ENCODE measurements at regions not wholly inside any gene's neighbourhood (a gene's known extent, or its start where the extent isn't known, plus 50 kb on each side); places are given as distances from the start of the nearest gene placed in this dataset.

DNA sequence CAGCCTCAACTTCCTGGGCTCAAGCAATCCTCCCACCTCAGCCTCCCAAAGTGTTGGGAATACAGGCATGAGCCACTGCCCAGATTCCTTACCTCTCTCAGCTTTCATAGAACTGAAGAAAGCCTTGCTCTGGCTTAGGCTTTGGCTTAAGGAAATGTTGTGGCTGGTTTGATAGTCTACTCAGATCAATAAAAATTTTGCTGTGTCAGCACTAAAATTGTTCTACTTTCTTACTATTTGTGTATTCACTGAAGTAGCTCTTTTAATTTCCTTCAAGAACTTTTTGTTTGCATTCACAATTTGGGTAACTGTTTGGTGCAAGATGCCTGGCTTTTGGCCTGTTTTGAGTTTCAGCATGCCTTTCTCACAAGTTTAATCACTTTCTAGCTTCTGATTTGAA is 634.0 kb upstream of the FSHR start:
- H3K4me3 ChIP-seq (ENCODE audit: low read depth, low read length): no peak overlapping the region
- no peak for DNase-seq (ENCODE audit: low read depth)
- TF ChIP-seq, protein P1, sequence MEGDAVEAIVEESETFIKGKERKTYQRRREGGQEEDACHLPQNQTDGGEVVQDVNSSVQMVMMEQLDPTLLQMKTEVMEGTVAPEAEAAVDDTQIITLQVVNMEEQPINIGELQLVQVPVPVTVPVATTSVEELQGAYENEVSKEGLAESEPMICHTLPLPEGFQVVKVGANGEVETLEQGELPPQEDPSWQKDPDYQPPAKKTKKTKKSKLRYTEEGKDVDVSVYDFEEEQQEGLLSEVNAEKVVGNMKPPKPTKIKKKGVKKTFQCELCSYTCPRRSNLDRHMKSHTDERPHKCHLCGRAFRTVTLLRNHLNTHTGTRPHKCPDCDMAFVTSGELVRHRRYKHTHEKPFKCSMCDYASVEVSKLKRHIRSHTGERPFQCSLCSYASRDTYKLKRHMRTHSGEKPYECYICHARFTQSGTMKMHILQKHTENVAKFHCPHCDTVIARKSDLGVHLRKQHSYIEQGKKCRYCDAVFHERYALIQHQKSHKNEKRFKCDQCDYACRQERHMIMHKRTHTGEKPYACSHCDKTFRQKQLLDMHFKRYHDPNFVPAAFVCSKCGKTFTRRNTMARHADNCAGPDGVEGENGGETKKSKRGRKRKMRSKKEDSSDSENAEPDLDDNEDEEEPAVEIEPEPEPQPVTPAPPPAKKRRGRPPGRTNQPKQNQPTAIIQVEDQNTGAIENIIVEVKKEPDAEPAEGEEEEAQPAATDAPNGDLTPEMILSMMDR (IDR thresholded peaks at IDR 0.05; ENCODE audit: low read depth, low read length, missing control alignments): no peak

DNA sequence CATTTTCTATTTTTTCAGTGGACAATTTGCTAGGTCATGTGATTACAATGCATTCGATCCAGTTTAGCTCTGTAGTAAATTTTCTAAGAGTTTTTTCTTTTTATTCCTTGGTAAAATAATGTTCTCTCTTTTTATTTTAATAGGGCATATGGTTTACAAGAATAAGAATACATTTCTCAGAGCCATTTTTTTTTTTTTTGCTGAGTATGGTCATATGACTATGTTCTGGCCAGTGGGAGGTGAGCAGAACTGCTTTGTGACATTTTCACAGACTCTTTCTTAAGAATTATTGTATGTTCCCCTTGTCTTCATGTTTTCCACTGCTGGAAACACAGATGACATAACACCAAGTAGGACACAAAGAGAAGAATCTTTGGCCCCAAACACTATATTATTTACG is 626.6 kb upstream of the FSHR start:
- TF ChIP-seq, protein P1 (IDR thresholded peaks at IDR 0.05; ENCODE audit: low read depth, low read length, missing control alignments): no peak
- DNase-seq (ENCODE audit: low read depth): no peak
- H3K4me3 ChIP-seq (ENCODE audit: low read depth, low read length): no peak overlapping the region

DNA sequence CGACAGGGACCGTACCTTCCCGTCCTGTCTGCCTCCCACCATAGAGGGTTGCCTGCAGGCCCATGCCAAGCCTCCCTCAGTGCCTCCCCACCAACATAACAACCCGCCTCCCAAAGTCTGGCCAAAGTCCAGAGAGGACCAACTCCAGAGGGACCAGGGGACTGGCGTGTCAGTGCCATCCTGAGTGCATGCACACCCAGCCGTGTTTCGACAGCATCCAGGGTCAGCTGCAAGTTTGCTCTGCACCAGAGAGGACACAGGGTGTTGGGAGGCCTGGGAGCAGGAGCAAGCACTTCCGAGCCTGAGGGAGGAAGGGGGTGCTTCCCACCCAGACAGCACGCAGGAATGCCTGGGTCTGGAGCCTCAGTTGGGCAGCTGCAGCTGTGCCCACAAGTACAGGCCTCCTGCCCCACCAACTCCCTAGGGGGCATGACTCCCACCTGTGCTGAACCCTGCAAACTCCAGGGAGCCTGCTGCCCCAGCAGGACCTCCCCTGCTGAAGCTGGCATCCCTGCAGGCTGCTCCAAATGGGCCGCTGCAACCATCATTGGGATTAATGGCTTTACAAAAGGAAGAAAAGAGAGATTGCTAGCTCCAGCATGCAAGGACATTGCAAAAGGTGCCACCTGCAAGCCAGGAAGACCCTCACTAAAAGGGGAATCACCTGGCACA is 618.1 kb upstream of the FSHR start:
- H3K4me3 ChIP-seq (ENCODE audit: low read depth, low read length): no peak overlapping the region
- no peak for DNase-seq (ENCODE audit: low read depth)
- TF ChIP-seq, protein P1 (IDR thresholded peaks at IDR 0.05; ENCODE audit: low read depth, low read length, missing control alignments): no peak

DNA sequence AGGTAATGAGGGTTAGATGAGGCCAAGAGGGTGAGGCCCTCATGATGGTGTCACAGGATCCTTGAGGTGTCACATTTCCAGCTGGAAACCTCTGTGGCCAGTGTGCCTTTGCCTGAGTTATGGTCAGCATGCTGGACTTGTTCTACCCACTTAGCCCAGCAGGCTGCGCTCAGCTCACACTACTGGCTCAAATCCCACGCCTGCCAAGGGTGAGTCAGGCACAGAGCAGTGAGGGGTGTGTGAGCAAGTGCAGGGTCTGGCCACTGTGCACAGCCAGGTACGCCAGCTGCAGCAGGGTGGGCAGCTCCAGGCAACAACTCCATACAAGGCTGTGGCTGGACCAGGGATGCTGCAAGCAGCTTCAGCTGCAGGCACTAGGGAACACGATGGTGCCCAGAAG is 616.6 kb upstream of the FSHR start:
- TF ChIP-seq, protein P1 (IDR thresholded peaks at IDR 0.05; ENCODE audit: low read depth, low read length, missing control alignments): peak; percentile 60
- no peak for DNase-seq (ENCODE audit: low read depth)
- H3K4me3 ChIP-seq (ENCODE audit: low read depth, low read length): no peak overlapping the region

DNA sequence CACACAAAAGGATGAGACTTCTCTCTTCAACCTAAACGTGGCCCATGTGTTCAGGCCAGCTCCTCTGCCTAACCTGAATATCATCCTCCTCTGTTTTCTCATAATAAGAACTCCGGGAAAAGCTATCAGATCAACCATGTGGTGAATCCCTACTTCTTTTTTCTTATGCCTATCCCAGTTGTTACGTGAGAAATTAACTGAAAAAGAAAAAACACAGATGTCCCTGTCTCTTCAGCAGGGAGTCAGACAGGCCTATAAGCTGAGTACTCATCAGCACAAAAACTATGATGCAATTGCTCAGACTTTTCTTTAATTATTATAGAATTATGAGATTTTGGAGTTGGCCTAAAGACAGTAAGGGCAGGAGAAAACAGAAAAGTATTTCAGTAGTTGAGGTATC is 613.0 kb upstream of the FSHR start:
- TF ChIP-seq, protein P1 (IDR thresholded peaks at IDR 0.05; ENCODE audit: low read depth, low read length, missing control alignments): no peak
- no peak for DNase-seq (ENCODE audit: low read depth)
- H3K4me3 ChIP-seq (ENCODE audit: low read depth, low read length): no peak overlapping the region

DNA sequence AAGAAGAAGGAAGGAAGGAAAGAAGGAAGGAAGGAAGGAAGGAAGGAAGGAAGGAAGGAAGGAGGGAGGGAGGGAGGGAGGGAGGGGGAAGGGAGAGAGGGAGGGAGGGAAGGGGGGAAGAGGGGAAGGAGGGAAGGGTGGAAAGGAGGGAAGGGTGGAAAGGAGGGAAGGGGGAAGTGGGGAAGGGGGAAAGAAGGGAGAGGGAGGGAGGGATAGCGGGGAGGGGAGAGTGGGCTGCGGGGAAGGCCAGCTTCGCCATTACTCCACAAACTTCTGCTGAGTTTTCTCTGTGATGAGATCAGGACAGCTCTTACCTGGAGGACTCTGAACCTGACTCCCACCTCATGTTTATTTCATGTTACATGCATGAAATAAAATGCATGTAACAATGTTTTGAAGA is 601.5 kb upstream of the FSHR start:
- TF ChIP-seq, protein P1 (IDR thresholded peaks at IDR 0.05; ENCODE audit: low read depth, low read length, missing control alignments): no peak
- no peak for DNase-seq (ENCODE audit: low read depth)
- H3K4me3 ChIP-seq (ENCODE audit: low read depth, low read length): no peak overlapping the region

DNA sequence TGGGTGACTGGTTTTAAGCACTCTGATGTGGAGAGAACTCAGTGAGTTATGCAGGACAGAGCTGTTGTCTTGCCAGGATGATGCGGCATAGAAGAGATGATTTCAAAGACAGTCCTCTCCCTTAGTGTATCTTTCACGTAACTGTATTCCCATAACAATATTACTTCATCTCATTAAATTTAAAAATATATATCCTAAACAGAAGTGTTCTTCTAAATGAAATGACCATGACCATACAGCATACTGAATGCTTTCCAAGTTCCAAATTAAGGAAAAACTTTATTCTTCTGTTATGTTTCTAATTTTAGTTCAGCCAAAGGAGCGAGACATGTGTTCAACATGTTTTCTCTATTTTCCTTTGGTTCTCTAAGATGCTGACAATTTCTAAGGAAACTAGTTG is 600.1 kb upstream of the FSHR start:
- H3K4me3 ChIP-seq (ENCODE audit: low read depth, low read length): no peak overlapping the region
- TF ChIP-seq, protein P1 (IDR thresholded peaks at IDR 0.05; ENCODE audit: low read depth, low read length, missing control alignments): no peak
- no peak for DNase-seq (ENCODE audit: low read depth)
